OCI-LY7 (cell line): ENCODE measurements at regions not wholly inside any gene's neighbourhood (a gene's known extent, or its start where the extent isn't known, plus 50 kb on each side); places are given as distances from the start of the nearest gene placed in this dataset.

Experiments used
- BruUV-seq: library from RNA; stranded (reverse); fragments of 400-500 nt; replicated peaks from 2 replicates; lab custom pipeline; 2021; lab: Mats Ljungman, UMichigan
- CTCF ChIA-PET: fragments of 300-600 bp; sonication (Branson Sonifier 250); formaldehyde crosslinking; loops from one replicate; lab custom pipeline; 2022; ENCODE audit warnings: antibody characterized with exemption; ENCODE audit not compliant: unreplicated experiment; lab: Charles Lee
- POLR2A ChIA-PET: fragments of 300-600 bp; sonication (Branson Sonifier 250); formaldehyde crosslinking; loops from one replicate; lab custom pipeline; 2022; ENCODE audit warnings: antibody characterized with exemption; lab: Charles Lee
- DNase-seq: peaks from one replicate; pipeline ENCODE4 v3.0.0-alpha.2; 2015; ENCODE audit warnings: low spot score
- H2AFZ ChIP-seq: fragments of 200-600 bp; sonication (generic), shearing (Covaris generic); 2 replicates; pipeline ENCODE4 v1.6.1; 2014; ENCODE audit warnings: mild to moderate bottlenecking, antibody characterized with exemption, low read length, moderate library complexity
- H3K27ac ChIP-seq: fragments of 200-600 bp; sonication (generic); 2 replicates; pipeline ENCODE4 v1.5.1; 2014; ENCODE audit warnings: mixed run types, low read depth, mild to moderate bottlenecking, moderate library complexity, low read length, inconsistent platforms; ENCODE audit not compliant: poor library complexity, severe bottlenecking
- H3K36me3 ChIP-seq: fragments of 200-600 bp; sonication (generic); 2 replicates; pipeline ENCODE4 v1.6.1; 2014; ENCODE audit warnings: mild to moderate bottlenecking, antibody characterized with exemption, low read length, moderate library complexity, mixed read lengths; ENCODE audit not compliant: insufficient read depth
- H3K4me1 ChIP-seq: fragments of 200-600 bp; sonication (generic); 2 replicates; pipeline ENCODE4 v1.5.1; 2014; ENCODE audit warnings: mild to moderate bottlenecking, low read length; ENCODE audit not compliant: insufficient read depth, poor library complexity, severe bottlenecking
- H3K4me2 ChIP-seq: fragments of 200-600 bp; sonication (generic); 2 replicates; pipeline ENCODE4 v1.6.1; 2014; ENCODE audit warnings: mild to moderate bottlenecking, low read length
- H3K4me3 ChIP-seq: fragments of 200-600 bp; sonication (generic); 2 replicates; pipeline ENCODE4 v1.5.1; 2014; ENCODE audit warnings: mild to moderate bottlenecking, low read depth, low read length; ENCODE audit not compliant: poor library complexity, severe bottlenecking
- H3K79me2 ChIP-seq: fragments of 200-600 bp; sonication (generic); 2 replicates; pipeline ENCODE4 v1.6.1; 2016; ENCODE audit warnings: low read depth, mild to moderate bottlenecking, low read length, moderate library complexity, mixed read lengths; ENCODE audit not compliant: insufficient read depth
- H3K9me2 ChIP-seq: fragments of 200-600 bp; sonication (generic); 2 replicates; pipeline ENCODE4 v1.6.1; 2016; ENCODE audit warnings: mild to moderate bottlenecking, low read length, mixed read lengths; ENCODE audit not compliant: insufficient read depth
- H3K9me3 ChIP-seq: fragments of 200-600 bp; sonication (generic); 2 replicates; pipeline ENCODE4 v1.6.1; 2014; ENCODE audit warnings: mild to moderate bottlenecking, mixed run types, low read length, mixed read lengths
- H4K20me1 ChIP-seq: fragments of 200-600 bp; sonication (generic); 2 replicates; pipeline ENCODE4 v1.6.1; 2014; ENCODE audit warnings: mild to moderate bottlenecking, antibody characterized with exemption, low read length, moderate library complexity, mixed read lengths; ENCODE audit not compliant: insufficient read depth
- CTCF ChIP-seq: fragments of 200-600 bp; sonication (generic); conservative IDR thresholded peaks from 2 replicates; pipeline ENCODE4 v1.5.1; 2014; ENCODE audit warnings: mild to moderate bottlenecking, antibody characterized with exemption, low read length, moderate library complexity, mixed read lengths
- EZH2phosphoT487 ChIP-seq: fragments of 200-600 bp; sonication (generic); IDR thresholded peaks from 2 replicates; pipeline ENCODE4 v1.6.1; 2018; ENCODE audit warnings: low read depth, borderline replicate concordance, mild to moderate bottlenecking, mixed run types, antibody characterized with exemption, low read length, moderate library complexity, mixed read lengths
- intact Hi-C: fragments of 100-400 bp; cut with micrococcal nuclease; formaldehyde crosslinking; loops from one replicate; pipeline ENCODE4 v1.10.0; 2022; ENCODE audit not compliant: unreplicated experiment

GRCh38 chr1:73097917-73098316, 815.6 kb upstream of the NEGR1 start:
- no peak for TF ChIP-seq CTCF
- no peak for TF ChIP-seq EZH2phosphoT487
- no peak overlapping the region for H2AFZ ChIP-seq
- no peaks in the 10 kb centered on the region for H3K9me2 ChIP-seq
- no peaks in the 10 kb centered on the region for H3K9me3 ChIP-seq
- CTCF ChIA-PET, result no interaction called here
- intact Hi-C loops, result no loop called here
- H3K36me3 ChIP-seq, result no peaks in the 10 kb centered on the region
- no TSS peak for BruUV-seq
- H3K79me2 ChIP-seq, result no peaks in the 10 kb centered on the region
- no peak for DNase-seq
- H4K20me1 ChIP-seq, result no peaks in the 10 kb centered on the region
- H3K27ac ChIP-seq, result no peak overlapping the region
- POLR2A ChIA-PET, result no interaction called here
- no peaks in the 10 kb centered on the region for H3K4me1 ChIP-seq
- no peak overlapping the region for H3K4me2 ChIP-seq
- H3K4me3 ChIP-seq, result no peak overlapping the region

GRCh38 chr1:73096841-73097240, 814.5 kb upstream of the NEGR1 start:
- POLR2A ChIA-PET, result interaction anchor here (1.0 kb wide), 1 partner anchor 17 kb away, joined by 3 read pairs; no protein-coding TSS in a partner anchor
- no peaks in the 10 kb centered on the region for H3K36me3 ChIP-seq
- no peaks in the 10 kb centered on the region for H4K20me1 ChIP-seq
- no peak overlapping the region for H2AFZ ChIP-seq
- intact Hi-C loops, result no loop called here
- no TSS peak for BruUV-seq
- no peak overlapping the region for H3K4me3 ChIP-seq
- H3K27ac ChIP-seq, result no peak overlapping the region
- no peak for DNase-seq
- no peaks in the 10 kb centered on the region for H3K79me2 ChIP-seq
- CTCF ChIA-PET, result no interaction called here
- H3K4me2 ChIP-seq, result no peak overlapping the region
- TF ChIP-seq EZH2phosphoT487 (no peak), CTCF (no peak)
- no peaks in the 10 kb centered on the region for H3K4me1 ChIP-seq
- H3K9me2 ChIP-seq, result no peaks in the 10 kb centered on the region
- no peaks in the 10 kb centered on the region for H3K9me3 ChIP-seq

GRCh38 chr1:73092383-73092782, 810.0 kb upstream of the NEGR1 start:
- Histone ChIP-seq H3K27ac (no peak overlapping the region), H4K20me1 (no peaks in the 10 kb centered on the region), H2AFZ (no peak overlapping the region), H3K79me2 (no peaks in the 10 kb centered on the region), H3K4me2 (no peak overlapping the region), H3K9me3 (no peaks in the 10 kb centered on the region), H3K36me3 (no peaks in the 10 kb centered on the region), H3K4me1 (no peaks in the 10 kb centered on the region), H3K9me2 (no peaks in the 10 kb centered on the region), H3K4me3 (no peak overlapping the region)
- TF ChIP-seq CTCF, result no peak
- no peak for TF ChIP-seq EZH2phosphoT487
- intact Hi-C loops, result no loop called here
- ChIA-PET CTCF (no interaction called here), POLR2A (no interaction called here)
- no peak for DNase-seq
- no TSS peak for BruUV-seq
